HG02678 (cell line): ENCODE measurements at regions not wholly inside any gene's neighbourhood (a gene's known extent, or its start where the extent isn't known, plus 50 kb on each side); places are given as distances from the start of the nearest gene placed in this dataset.

Experiments used
- ATAC-seq: cut with Tn5 transposase; IDR thresholded peaks from one replicate; pipeline ENCODE4 v1.9.1; 2021; ENCODE audit warnings: mild to moderate bottlenecking, moderate library complexity; ENCODE audit not compliant: unreplicated experiment

GRCh38 chr2:107419191-107419590, 407.5 kb upstream of the RGPD4 start:
- no peak for ATAC-seq

GRCh38 chr2:107428781-107429180, 397.9 kb upstream of the RGPD4 start:
- ATAC-seq = no peak

GRCh38 chr2:107430006-107430405, 396.7 kb upstream of the RGPD4 start:
- ATAC-seq = no peak

- no peak for ATAC-seq
Observed at GRCh38 chr2:107430596-107431266, 396.0 kb upstream of the RGPD4 start.

GRCh38 chr2:107436281-107436680, 390.4 kb upstream of the RGPD4 start:
- ATAC-seq = no peak

- no peak for ATAC-seq
Observed at GRCh38 chr2:107437265-107437664, 389.4 kb upstream of the RGPD4 start.

- no peak for ATAC-seq
Observed at GRCh38 chr2:107437807-107438206, 388.9 kb upstream of the RGPD4 start.

- no peak for ATAC-seq
Observed at GRCh38 chr2:107448160-107448559, 378.5 kb upstream of the RGPD4 start.

GRCh38 chr2:107461301-107461700, 365.4 kb upstream of the RGPD4 start:
- ATAC-seq = no peak

GRCh38 chr2:107462181-107462580, 364.5 kb upstream of the RGPD4 start:
- no peak for ATAC-seq

GRCh38 chr2:107466241-107466640, 360.5 kb upstream of the RGPD4 start:
- no peak for ATAC-seq

GRCh38 chr2:107466984-107467773, 359.5 kb upstream of the RGPD4 start:
- no peak for ATAC-seq

- ATAC-seq = no peak
Observed at GRCh38 chr2:107469437-107469995, 357.2 kb upstream of the RGPD4 start.

GRCh38 chr2:107473150-107473549, 353.5 kb upstream of the RGPD4 start:
- no peak for ATAC-seq

- ATAC-seq = no peak
Observed at GRCh38 chr2:107475859-107476258, 350.8 kb upstream of the RGPD4 start.

GRCh38 chr2:107502539-107502938, 324.2 kb upstream of the RGPD4 start:
- no peak for ATAC-seq

- ATAC-seq = no peak
Observed at GRCh38 chr2:107511970-107512789, 314.5 kb upstream of the RGPD4 start.

GRCh38 chr2:107525406-107525805, 301.3 kb upstream of the RGPD4 start:
- no peak for ATAC-seq

GRCh38 chr2:107529146-107529545, 297.5 kb upstream of the RGPD4 start:
- ATAC-seq = no peak

GRCh38 chr2:107530046-107530445, 296.6 kb upstream of the RGPD4 start:
- no peak for ATAC-seq

GRCh38 chr2:107534926-107535325, 291.8 kb upstream of the RGPD4 start:
- ATAC-seq = no peak
